ENCODE measurements at regions not wholly inside any gene's neighbourhood (a gene's known extent, or its start where the extent isn't known, plus 50 kb on each side); places are given as distances from the start of the nearest gene placed in this dataset.

DNA sequence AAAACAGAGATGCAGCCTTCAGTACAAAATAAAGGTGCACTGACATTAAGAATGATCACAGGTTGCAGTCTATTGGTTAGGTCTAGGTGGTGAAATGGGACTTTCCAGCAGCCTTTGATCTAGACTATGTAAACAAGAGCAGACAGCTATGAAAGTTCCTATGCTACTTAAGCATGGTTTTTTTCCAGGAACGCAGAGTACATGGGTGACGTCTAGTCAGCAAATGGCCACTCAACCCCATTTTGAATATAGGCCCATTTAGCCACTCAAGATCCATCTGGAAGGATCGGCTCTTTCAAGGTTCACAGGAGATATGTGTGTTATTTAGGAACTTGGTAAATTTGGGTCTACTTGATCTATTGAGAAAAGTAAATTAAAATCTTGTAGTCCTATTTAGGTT is 1424.6 kb upstream of the LRRTM3 start (continued):
- TF ChIP-seq IKZF4 (CRISPR knock-in tag; IDR thresholded peaks at IDR 0.05; ENCODE audit: borderline replicate concordance, low read depth, not compliant biosample characterization) (no peak), TCF7 (IDR thresholded peaks at IDR 0.05; ENCODE audit: low read depth) (peak; percentile 78), FOXK2 (IDR thresholded peaks at IDR 0.05) (no peak), REL (CRISPR knock-in tag; conservative IDR thresholded peaks at IDR 0.05) (no peak), ATM (IDR thresholded peaks at IDR 0.05; ENCODE audit: borderline replicate concordance) (no peak), HDAC1 (CRISPR knock-in tag; IDR thresholded peaks at IDR 0.05) (no peak), MIER2 (CRISPR knock-in tag; IDR thresholded peaks at IDR 0.05) (no peak), SAFB2 (CRISPR knock-in tag; IDR thresholded peaks at IDR 0.05; ENCODE audit: borderline replicate concordance, low read depth) (no peak), KLF12 (CRISPR knock-in tag; IDR thresholded peaks at IDR 0.05; ENCODE audit: borderline replicate concordance) (no peak), SALL2 (CRISPR knock-in tag; IDR thresholded peaks at IDR 0.05) (no peak), ZFYVE20 (CRISPR knock-in tag; IDR thresholded peaks at IDR 0.05; ENCODE audit: borderline replicate concordance, low read depth) (no peak), ZNF563 (CRISPR knock-in tag; IDR thresholded peaks at IDR 0.05) (no peak), AKAP8 (CRISPR knock-in tag; IDR thresholded peaks at IDR 0.05) (no peak), GTF2F1 (IDR thresholded peaks at IDR 0.05; ENCODE audit: low read length) (no peak), SKI (IDR thresholded peaks at IDR 0.05; ENCODE audit: partially characterized antibody) (peak; percentile 43), DPF2 (CRISPR knock-in tag; IDR thresholded peaks at IDR 0.05; ENCODE audit: borderline replicate concordance, low read depth) (no peak), ZNF232 (CRISPR knock-in tag; IDR thresholded peaks at IDR 0.05; ENCODE audit: borderline replicate concordance) (no peak), ZNF790 (CRISPR knock-in tag; IDR thresholded peaks at IDR 0.05; ENCODE audit: borderline replicate concordance) (no peak), SRSF9 (IDR thresholded peaks at IDR 0.05; ENCODE audit: borderline replicate concordance, insufficient read depth, low read depth, low read length, poor library complexity, severe bottlenecking) (no peak)
- TF ChIP-seq, protein P1, sequence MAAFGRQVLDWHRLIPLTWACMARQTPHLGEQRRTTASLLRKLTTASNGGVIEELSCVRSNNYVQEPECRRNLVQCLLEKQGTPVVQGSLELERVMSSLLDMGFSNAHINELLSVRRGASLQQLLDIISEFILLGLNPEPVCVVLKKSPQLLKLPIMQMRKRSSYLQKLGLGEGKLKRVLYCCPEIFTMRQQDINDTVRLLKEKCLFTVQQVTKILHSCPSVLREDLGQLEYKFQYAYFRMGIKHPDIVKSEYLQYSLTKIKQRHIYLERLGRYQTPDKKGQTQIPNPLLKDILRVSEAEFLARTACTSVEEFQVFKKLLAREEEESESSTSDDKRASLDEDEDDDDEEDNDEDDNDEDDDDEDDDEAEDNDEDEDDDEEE (CRISPR knock-in tag; IDR thresholded peaks at IDR 0.05) = no peak
- TF ChIP-seq, protein P2, sequence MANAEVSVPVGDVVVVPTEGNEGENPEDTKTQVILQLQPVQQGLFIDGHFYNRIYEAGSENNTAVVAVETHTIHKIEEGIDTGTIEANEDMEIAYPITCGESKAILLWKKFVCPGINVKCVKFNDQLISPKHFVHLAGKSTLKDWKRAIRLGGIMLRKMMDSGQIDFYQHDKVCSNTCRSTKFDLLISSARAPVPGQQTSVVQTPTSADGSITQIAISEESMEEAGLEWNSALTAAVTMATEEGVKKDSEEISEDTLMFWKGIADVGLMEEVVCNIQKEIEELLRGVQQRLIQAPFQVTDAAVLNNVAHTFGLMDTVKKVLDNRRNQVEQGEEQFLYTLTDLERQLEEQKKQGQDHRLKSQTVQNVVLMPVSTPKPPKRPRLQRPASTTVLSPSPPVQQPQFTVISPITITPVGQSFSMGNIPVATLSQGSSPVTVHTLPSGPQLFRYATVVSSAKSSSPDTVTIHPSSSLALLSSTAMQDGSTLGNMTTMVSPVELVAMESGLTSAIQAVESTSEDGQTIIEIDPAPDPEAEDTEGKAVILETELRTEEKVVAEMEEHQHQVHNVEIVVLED (CRISPR knock-in tag; IDR thresholded peaks at IDR 0.05; ENCODE audit: borderline replicate concordance) = no peak
- TF ChIP-seq, protein P3, sequence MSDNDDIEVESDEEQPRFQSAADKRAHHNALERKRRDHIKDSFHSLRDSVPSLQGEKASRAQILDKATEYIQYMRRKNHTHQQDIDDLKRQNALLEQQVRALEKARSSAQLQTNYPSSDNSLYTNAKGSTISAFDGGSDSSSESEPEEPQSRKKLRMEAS (IDR thresholded peaks at IDR 0.05) = no peak
- TF ChIP-seq, protein P4, sequence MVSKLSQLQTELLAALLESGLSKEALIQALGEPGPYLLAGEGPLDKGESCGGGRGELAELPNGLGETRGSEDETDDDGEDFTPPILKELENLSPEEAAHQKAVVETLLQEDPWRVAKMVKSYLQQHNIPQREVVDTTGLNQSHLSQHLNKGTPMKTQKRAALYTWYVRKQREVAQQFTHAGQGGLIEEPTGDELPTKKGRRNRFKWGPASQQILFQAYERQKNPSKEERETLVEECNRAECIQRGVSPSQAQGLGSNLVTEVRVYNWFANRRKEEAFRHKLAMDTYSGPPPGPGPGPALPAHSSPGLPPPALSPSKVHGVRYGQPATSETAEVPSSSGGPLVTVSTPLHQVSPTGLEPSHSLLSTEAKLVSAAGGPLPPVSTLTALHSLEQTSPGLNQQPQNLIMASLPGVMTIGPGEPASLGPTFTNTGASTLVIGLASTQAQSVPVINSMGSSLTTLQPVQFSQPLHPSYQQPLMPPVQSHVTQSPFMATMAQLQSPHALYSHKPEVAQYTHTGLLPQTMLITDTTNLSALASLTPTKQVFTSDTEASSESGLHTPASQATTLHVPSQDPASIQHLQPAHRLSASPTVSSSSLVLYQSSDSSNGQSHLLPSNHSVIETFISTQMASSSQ (IDR thresholded peaks at IDR 0.05; ENCODE audit: low read depth) = no peak
- TF ChIP-seq, protein P4 (CRISPR knock-in tag; IDR thresholded peaks at IDR 0.05; ENCODE audit: borderline replicate concordance) = no peak
- TF ChIP-seq, protein P5, sequence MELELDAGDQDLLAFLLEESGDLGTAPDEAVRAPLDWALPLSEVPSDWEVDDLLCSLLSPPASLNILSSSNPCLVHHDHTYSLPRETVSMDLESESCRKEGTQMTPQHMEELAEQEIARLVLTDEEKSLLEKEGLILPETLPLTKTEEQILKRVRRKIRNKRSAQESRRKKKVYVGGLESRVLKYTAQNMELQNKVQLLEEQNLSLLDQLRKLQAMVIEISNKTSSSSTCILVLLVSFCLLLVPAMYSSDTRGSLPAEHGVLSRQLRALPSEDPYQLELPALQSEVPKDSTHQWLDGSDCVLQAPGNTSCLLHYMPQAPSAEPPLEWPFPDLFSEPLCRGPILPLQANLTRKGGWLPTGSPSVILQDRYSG (CRISPR knock-in tag; IDR thresholded peaks at IDR 0.05) = no peak

Data from HepG2 (cell line).